Lower leg skin (tissue), 3 donors: ENCODE measurements at regions not wholly inside any gene's neighbourhood (a gene's known extent, or its start where the extent isn't known, plus 50 kb on each side); places are given as distances from the start of the nearest gene placed in this dataset.

Source experiments
- CTCF ChIP-seq, 3 donors: fragments of 450-650 bp; IDR thresholded peaks; one replicate each; pipeline ENCODE4 v1.5.1; 2016; ENCODE audit warnings: antibody characterized with exemption in 3 of 3, mild to moderate bottlenecking in 3 of 3, moderate library complexity in 2 of 3
- POLR2A ChIP-seq, 2 donors: fragments of 450-650 bp; IDR thresholded peaks; one replicate each; pipeline ENCODE4 v1.6.1; 2016 to 2017; ENCODE audit warnings: antibody characterized with exemption in 2 of 2, mild to moderate bottlenecking in 1 of 2, moderate library complexity in 1 of 2

- TF ChIP-seq POLR2A (IDR thresholded peaks at IDR 0.05) (no peak), CTCF (IDR thresholded peaks at IDR 0.05) (no peak)
Observed at GRCh38 chr16:6309271-6309670, 1023.4 kb upstream of the RBFOX1 start.
